Gastroesophageal sphincter (tissue), 4 donors: ENCODE measurements at regions not wholly inside any gene's neighbourhood (a gene's known extent, or its start where the extent isn't known, plus 50 kb on each side); places are given as distances from the start of the nearest gene placed in this dataset.

Experiments
- ATAC-seq: fragments of 150-250 bp; one replicate; pipeline ENCODE4 v1.9.1; 2016; ENCODE audit warnings: mild to moderate bottlenecking, moderate library complexity
- H3K27ac ChIP-seq, 4 donors: fragments of 200-600 bp; sonication (generic) in 3 of 4; 1 replicate in 3 of 4; 2 replicates in 1 of 4; pipeline ENCODE4 v1.5.1; 2016 to 2019
- H3K27me3 ChIP-seq: fragments of 200-600 bp; sonication (generic); one replicate; pipeline ENCODE4 v1.5.1; 2019
- H3K36me3 ChIP-seq, 2 donors: fragments of 200-600 bp; sonication (generic); one replicate each; pipeline ENCODE4 v1.5.1; 2019; ENCODE audit warnings: control low read depth in 1 of 2
- H3K4me1 ChIP-seq, 3 donors: fragments of 200-600 bp; sonication (generic); 1 replicate in 2 of 3; 2 replicates in 1 of 3; pipeline ENCODE4 v1.5.1; 2016 to 2019; ENCODE audit warnings: control low read depth in 2 of 3
- H3K4me3 ChIP-seq, 2 donors: fragments of 200-600 bp; sonication (generic); one replicate each; pipeline ENCODE4 v1.5.1; 2019; ENCODE audit warnings: mild to moderate bottlenecking in 1 of 2, moderate library complexity in 1 of 2
- H3K9me3 ChIP-seq, 3 donors: fragments of 200-600 bp; sonication (generic); one replicate each; pipeline ENCODE4 v1.5.1; 2017 to 2019; ENCODE audit warnings: control low read depth in 2 of 3
- CTCF ChIP-seq, 4 experiments: fragments of 200-600 bp in 2 of 4; fragments of 450-650 bp in 2 of 4; sonication (generic) in 1 of 4; IDR thresholded peaks; one replicate each; pipeline ENCODE4 v1.5.1; 2017 to 2019; ENCODE audit warnings: antibody characterized with exemption in 4 of 4, mild to moderate bottlenecking in 2 of 4, moderate library complexity in 2 of 4
- EP300 ChIP-seq: sonication (generic); formaldehyde crosslinking; IDR thresholded peaks from one replicate; pipeline ENCODE4 v1.6.1; 2017; ENCODE audit warnings: antibody characterized with exemption, mild to moderate bottlenecking
- POLR2A ChIP-seq, 2 donors: fragments of 450-650 bp; IDR thresholded peaks; one replicate each; pipeline ENCODE4 v1.6.1; 2017; ENCODE audit warnings: antibody characterized with exemption in 2 of 2, mild to moderate bottlenecking in 2 of 2, moderate library complexity in 1 of 2
- POLR2AphosphoS5 ChIP-seq: sonication (generic); formaldehyde crosslinking; IDR thresholded peaks from one replicate; pipeline ENCODE4 v1.6.1; 2017; ENCODE audit warnings: antibody characterized with exemption
- WGBS, 2 donors: methylation state at CpG; one replicate each; pipeline ENCODE4 v1.1.5; 2018; ENCODE audit warnings: low coverage in 1 of 2; 5-methylcytosine and 5-hydroxymethylcytosine counted together

GRCh38 chr17:77451245-77451893 is 310.6 kb downstream of the SEC14L1 start:
- peak overlapping the region; percentile 49 to 59 for H3K4me3 ChIP-seq
- TF ChIP-seq EP300 (no peak), CTCF (IDR thresholded peaks at IDR 0.05) (peak in 1 of 4 experiments; percentile 9), POLR2A (IDR thresholded peaks at IDR 0.05) (no peak), POLR2AphosphoS5 (peak; percentile 54)
- peak overlapping the region; percentile 88 to 94 (median 92) for H3K27ac ChIP-seq
- no peaks in the 10 kb centered on the region for H3K36me3 ChIP-seq
- WGBS, 2 donors = 6% methylated on average over 5 of the region's 44 CpGs; no CpG with 5 or more reads in 1 of the 2 donors
- no peaks in the 10 kb centered on the region for H3K27me3 ChIP-seq
- no peaks in the 10 kb centered on the region for H3K9me3 ChIP-seq
- peak; percentile 49 for ATAC-seq
- peaks cover 3 to 100% (median 60%) of the 10 kb centered on the region in 3 donors for H3K4me1 ChIP-seq

- Histone ChIP-seq H3K36me3 (no peaks in the 10 kb centered on the region), H3K27me3 (no peaks in the 10 kb centered on the region), H3K9me3 (no peaks in the 10 kb centered on the region), H3K27ac (peak overlapping the region; percentile 88 to 94 (median 92)), H3K4me3 (peak overlapping the region; percentile 49 to 59), H3K4me1 (peaks cover 3 to 100% (median 52%) of the 10 kb centered on the region in 3 donors)
- WGBS, 2 donors = 8% methylated on average over 3 to 10 of the region's 30 CpGs
- peak; percentile 94 for TF ChIP-seq POLR2AphosphoS5
- peak; percentile 54 to 75 for TF ChIP-seq POLR2A (IDR thresholded peaks at IDR 0.05)
- peak in 1 of 4 experiments; percentile 15 for TF ChIP-seq CTCF (IDR thresholded peaks at IDR 0.05)
- TF ChIP-seq EP300 = no peak
- ATAC-seq = peak; percentile 82
These were observed 311.4 kb downstream of the SEC14L1 start for GRCh38 chr17:77451894-77452852.

GRCh38 chr17:77453613-77454241 is 313.0 kb downstream of the SEC14L1 start:
- Histone ChIP-seq H3K27ac (peak overlapping the region in 3 of 4 donors; percentile 92 to 94 (median 93)), H3K4me1 (peaks cover 3 to 100% (median 50%) of the 10 kb centered on the region in 3 donors), H3K4me3 (peak overlapping the region in 1 of 2 donors; percentile 23), H3K27me3 (no peaks in the 10 kb centered on the region), H3K36me3 (no peaks in the 10 kb centered on the region), H3K9me3 (no peaks in the 10 kb centered on the region)
- TF ChIP-seq CTCF (IDR thresholded peaks at IDR 0.05) (no peak), POLR2AphosphoS5 (no peak), POLR2A (IDR thresholded peaks at IDR 0.05) (no peak)
- 66% methylated on average over 4 of the region's 15 CpGs; no CpG with 5 or more reads in 1 of the 2 donors for WGBS, 2 donors
- ATAC-seq = no peak

- ATAC-seq = no peak
- H3K36me3 ChIP-seq = no peaks in the 10 kb centered on the region
- peak overlapping the region in 1 of 2 donors; percentile 23 for H3K4me3 ChIP-seq
- peaks cover 3 to 100% (median 46%) of the 10 kb centered on the region in 3 donors for H3K4me1 ChIP-seq
- TF ChIP-seq POLR2A (IDR thresholded peaks at IDR 0.05) = no peak
- TF ChIP-seq CTCF (IDR thresholded peaks at IDR 0.05) = no peak
- TF ChIP-seq EP300 = no peak
- no peak for TF ChIP-seq POLR2AphosphoS5
- H3K9me3 ChIP-seq = no peaks in the 10 kb centered on the region
- no peaks in the 10 kb centered on the region for H3K27me3 ChIP-seq
- peak overlapping the region in 3 of 4 donors; percentile 92 to 94 (median 93) for H3K27ac ChIP-seq
- 46 to 80% methylated on average over 3 to 8 of the region's 31 CpGs for WGBS, 2 donors
These were observed 313.7 kb downstream of the SEC14L1 start for GRCh38 chr17:77454242-77455095.
